Gastrocnemius medialis (tissue), 4 donors: ENCODE measurements at regions not wholly inside any gene's neighbourhood (a gene's known extent, or its start where the extent isn't known, plus 50 kb on each side); places are given as distances from the start of the nearest gene placed in this dataset.

Source experiments
- CTCF ChIP-seq, 5 experiments: fragments of 450-650 bp in 3 of 5; fragments of 200-600 bp in 2 of 5; sonication (generic) in 2 of 5; IDR thresholded peaks in 4 of 5; conservative IDR thresholded peaks in 1 of 5; 1 replicate in 4 of 5; 2 replicates in 1 of 5; pipeline ENCODE4 v1.5.1; 2016 to 2019; ENCODE audit warnings: antibody characterized with exemption in 5 of 5, mild to moderate bottlenecking in 3 of 5, moderate library complexity in 3 of 5
- POLR2A ChIP-seq, 2 donors: fragments of 450-650 bp; IDR thresholded peaks; one replicate each; pipeline ENCODE4 v1.6.1; 2017; ENCODE audit warnings: antibody characterized with exemption in 2 of 2, mild to moderate bottlenecking in 2 of 2, moderate library complexity in 2 of 2

GRCh38 chr6:142567461-142567860, 265.7 kb downstream of the ADGRG6 start:
- TF ChIP-seq CTCF (IDR thresholded peaks at IDR 0.05 in 4 of 5, conservative IDR thresholded peaks at IDR 0.05 in 1 of 5) (no peak), POLR2A (IDR thresholded peaks at IDR 0.05) (no peak)
